GM18909 (cell line): ENCODE measurements at regions not wholly inside any gene's neighbourhood (a gene's known extent, or its start where the extent isn't known, plus 50 kb on each side); places are given as distances from the start of the nearest gene placed in this dataset.
"Not testable (repeated sequence)": the region's sequence is repeated elsewhere in the genome, so short reads cannot be mapped to it uniquely, and the experiment has no call there.

Experiments used
- ATAC-seq: cut with Tn5 transposase; IDR thresholded peaks from one replicate; pipeline ENCODE4 v1.9.1; 2021; ENCODE audit warnings: mild to moderate bottlenecking; ENCODE audit not compliant: unreplicated experiment, poor library complexity

DNA sequence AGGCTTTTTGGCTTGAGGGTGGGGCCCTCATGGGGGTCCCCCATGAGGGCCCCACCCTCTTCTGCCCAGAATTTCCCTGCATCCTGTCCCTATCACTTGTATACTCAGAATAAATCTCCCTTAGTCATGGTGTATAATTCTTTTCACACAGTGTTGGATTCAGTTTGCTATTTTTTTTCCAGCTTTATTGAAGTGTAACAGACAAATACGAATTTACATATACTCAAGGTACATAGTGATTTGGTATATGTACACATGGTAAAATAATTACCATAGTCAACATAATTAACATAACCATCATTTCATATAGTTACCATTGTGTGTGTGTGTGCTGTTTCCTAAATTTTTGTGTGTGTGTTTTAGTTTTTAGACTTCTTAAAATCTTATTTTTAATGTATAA, 289.4 kb downstream of the CNTNAP3B start:
- not testable (repeated sequence) for ATAC-seq

DNA sequence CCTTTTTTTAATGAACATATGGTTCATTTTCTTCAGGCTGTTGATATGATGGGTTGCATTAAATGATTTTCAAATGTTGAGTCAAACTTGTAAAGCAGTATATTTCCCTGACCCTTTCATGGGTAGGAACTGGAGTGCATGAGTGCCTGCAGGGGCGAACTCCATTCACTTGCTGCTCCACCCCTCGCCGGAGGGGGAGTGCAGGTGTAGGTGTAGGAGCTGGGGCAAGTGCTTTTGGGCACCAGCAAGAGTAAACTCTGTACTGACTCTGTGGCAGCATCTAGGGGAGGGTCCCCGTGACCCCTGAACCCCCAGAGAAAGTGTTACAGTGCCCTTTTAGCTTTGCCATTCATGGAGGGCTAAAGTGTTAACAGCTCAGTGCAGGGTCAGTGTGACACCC, 290.3 kb downstream of the CNTNAP3B start:
- ATAC-seq = not testable (repeated sequence)

DNA sequence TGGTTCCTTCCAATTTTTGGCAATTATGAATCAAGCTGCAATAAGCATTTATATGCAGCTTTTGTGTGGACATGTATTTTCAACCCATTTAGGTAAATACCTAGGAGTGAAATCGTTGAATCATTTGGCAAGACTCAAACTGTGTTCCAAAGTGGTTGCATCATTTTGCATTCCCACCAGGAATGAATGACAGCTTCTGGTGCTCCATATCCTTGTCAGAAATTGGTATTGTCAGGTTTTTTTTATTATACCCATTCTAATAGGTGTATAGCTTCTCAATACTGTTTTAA, 290.7 kb downstream of the CNTNAP3B start:
- ATAC-seq = not testable (repeated sequence)

DNA sequence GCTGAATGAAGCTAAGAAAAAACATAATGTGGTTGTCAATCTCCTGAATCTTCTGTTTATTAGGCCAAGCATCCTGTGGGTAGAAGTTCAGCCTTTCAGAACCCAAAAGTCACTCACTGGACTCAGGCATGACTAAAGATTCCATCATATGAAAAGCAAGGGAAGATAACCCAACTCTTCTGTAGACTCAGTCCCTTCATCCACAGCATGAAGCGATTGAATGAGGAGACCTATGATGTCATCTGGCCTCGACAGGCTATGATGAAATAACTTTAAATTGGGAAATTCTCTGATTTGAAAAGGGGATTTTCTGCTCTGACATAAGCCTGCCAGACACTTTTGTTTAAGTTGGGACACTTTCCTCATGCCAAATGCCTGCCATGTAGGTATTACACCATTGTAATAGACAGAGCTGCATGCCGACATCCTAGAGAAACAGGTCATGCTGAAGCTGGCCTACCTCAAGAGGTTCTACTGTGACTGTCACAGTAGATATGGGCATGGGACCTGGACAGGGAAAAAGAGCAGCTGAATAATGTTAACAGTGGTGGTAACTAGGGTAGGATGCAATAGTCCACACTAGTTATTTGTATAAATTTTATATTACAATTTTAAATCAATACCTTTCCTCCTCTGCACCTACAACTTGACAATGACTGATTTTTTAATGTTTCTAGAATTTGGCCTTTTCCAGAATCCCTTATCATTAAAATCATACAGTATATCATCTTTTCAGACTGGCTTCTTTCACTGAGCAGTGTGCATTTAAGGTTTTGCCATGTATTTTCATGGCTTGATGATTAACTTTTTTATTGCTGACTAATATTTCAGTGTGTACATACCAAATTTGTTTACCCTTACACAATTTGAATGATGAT, 291.3 kb downstream of the CNTNAP3B start:
- ATAC-seq = not testable (repeated sequence)

GRCh38 chr9:41833108-41833507, 296.1 kb downstream of the CNTNAP3B start:
- ATAC-seq = not testable (repeated sequence)

GRCh38 chr9:41824723-41825122, 304.5 kb downstream of the CNTNAP3B start:
- ATAC-seq = not testable (repeated sequence)

- ATAC-seq = not testable (repeated sequence)
These were observed 326.5 kb downstream of the CNTNAP3B start for GRCh38 chr9:41802706-41803105.

GRCh38 chr9:41798684-41799083, 330.5 kb downstream of the CNTNAP3B start:
- not testable (repeated sequence) for ATAC-seq

DNA sequence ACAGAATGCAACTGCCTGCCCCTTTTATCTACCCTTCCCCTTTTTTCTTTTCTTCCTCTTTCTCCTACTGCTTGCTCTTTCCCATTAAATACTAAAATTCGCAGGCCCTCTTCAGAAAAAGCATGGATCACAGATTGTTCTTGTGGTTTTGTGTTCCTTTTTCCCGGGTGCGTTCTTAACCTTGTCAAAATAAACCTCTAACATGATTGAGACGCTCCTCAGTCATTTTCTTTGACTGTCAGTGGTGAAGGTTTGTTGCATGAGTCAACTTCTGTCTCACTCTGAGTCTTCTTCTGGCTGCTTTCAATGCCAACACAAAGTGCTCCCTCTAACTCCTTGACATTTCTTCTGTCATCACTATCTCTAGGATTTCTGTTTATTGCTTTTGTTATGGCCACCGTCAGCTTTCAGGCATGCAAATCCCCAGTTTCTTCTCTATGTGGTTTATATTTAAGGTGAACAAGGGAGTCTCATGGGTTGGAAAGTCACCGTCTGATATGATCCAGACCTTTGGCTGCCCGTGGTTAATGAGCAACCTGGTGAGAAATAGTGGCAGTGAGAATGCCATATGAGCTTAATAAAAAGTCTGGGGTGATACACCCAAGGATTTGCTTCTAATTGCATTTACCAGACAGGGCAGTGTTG, 338.4 kb downstream of the CNTNAP3B start:
- not testable (repeated sequence) for ATAC-seq

DNA sequence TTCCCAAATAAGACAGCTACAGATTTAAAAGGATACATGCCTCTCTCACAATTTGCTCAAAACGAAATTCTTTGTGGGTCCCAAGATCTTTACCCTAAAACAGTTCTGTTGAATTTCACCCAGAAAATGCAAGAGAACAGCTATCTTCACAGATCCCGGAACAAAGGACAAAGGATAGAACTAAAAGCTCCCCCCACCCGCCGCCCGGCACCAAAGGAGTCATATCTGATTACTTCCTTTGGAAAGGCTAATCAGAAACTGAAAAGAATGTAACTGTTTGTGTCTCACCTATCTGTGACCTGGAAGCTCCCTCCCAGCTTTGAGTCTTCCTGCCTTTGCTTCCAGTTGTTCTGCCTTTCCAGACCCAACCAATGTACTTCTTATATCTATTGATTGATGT, 339.2 kb downstream of the CNTNAP3B start:
- ATAC-seq = not testable (repeated sequence)

DNA sequence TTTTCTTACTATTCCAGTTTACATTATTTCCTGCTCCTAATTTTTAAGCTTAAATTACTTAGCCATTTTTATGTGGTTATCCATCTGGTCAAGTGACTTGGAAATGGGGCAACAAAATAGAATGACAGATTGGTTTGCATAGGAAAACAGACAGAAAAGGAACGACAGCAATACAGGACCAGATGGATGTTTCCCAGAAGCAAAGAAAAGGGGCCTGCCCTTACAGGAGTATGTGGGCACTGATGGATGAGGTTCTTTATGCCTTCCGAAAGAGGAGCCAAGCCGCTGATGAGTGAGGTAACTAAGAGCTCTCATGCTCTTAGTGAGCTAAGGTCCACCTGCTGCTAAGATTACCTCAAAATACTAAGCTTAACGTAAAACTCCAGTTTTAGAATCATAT, 339.8 kb downstream of the CNTNAP3B start:
- not testable (repeated sequence) for ATAC-seq

DNA sequence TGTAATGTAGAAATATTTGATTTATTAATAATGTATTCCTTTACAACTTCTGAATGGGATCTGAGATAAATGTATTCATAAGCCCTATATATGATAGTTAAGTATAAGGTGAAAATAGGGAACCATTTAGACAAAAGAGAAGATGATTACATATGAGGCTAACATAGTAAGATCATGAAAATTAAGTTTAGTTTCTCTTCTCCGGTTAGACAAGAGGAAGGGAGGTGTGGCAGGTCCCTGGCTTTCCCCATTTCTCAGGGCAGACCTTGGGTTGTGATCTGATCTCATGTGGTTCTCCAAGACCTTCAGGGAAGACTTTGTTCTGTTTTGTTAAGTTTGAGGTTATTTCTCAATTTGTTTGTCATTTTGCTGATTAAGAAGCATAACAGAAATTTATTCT, 341.3 kb downstream of the CNTNAP3B start:
- ATAC-seq = not testable (repeated sequence)

DNA sequence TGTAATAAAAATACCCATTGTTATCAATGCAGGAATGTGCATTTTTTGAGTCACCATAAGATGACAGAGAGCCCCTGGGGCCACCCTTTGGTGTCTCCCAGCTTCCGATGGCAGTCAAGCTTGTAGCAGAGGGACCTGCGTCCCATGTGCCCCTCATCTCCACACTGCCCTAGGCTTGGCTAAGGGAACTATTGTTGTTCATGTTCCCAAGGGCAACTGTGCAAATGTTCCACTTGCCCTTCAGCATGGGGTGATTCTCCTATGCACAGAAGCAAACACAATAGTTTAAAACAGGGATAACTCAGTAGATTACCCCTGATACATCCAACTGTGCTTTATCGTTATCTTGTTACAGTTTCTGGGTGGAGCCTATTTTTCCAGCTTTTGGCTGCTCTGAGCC, 342.0 kb downstream of the CNTNAP3B start:
- not testable (repeated sequence) for ATAC-seq

DNA sequence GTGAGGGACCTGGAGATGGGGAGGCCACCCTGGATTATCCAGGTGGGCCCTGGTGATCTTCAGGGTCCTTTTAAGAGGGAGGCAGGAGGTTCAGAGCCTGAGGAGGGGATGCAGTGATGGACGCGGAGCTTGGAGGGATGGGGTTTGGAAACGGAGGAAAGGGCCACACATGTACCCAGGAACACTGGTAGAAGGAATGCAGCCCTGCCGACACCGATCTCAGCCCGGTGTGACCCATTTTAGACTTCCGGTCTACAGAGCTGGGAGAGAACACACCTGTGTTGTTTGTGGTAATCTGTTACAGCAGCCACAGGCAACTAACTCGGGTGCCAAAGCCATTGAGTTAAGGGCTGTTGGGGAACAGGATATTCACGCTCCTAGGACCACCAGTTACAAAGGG, 345.2 kb downstream of the CNTNAP3B start:
- ATAC-seq = not testable (repeated sequence)

DNA sequence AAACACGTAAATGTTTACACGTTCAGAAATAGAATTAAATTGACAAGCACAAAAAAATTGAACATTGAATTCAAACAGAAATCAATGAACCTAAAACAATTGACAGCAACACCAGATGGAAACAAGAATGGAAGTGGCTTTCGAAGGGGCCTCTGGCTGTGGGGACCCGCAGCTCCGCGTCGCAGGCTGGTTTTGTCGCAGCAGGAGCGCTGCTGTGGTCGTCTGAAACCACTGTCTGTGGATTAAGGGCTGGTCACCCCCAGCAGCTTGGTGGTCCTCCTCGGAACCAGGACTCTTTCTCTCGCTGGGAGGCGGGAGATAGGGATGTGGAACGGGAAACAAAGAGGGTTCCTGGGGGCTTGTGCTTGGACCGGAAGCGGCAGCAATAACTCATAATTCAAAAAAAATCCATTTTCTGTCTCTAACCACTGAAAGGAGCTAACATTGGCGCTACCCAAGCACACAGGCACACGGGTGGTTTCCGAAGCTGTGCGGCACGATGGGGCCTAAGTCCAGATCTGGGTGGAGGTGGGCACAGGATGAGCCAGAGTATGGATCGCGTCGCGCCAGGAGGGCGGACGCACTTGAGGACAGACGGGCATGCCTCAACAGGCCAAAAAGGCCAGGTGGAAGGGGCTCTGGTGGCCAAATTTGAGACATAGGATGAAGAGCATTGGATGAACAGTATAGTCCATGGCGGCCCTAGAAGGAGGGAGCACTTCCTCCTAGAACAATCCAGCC, 346.0 kb downstream of the CNTNAP3B start:
- ATAC-seq = not testable (repeated sequence)

GRCh38 chr9:41781899-41782298, 347.3 kb downstream of the CNTNAP3B start:
- ATAC-seq = not testable (repeated sequence)

GRCh38 chr9:41779897-41780406, 349.3 kb downstream of the CNTNAP3B start:
- not testable (repeated sequence) for ATAC-seq

GRCh38 chr9:41779192-41779591, 350.0 kb downstream of the CNTNAP3B start:
- ATAC-seq = not testable (repeated sequence)

DNA sequence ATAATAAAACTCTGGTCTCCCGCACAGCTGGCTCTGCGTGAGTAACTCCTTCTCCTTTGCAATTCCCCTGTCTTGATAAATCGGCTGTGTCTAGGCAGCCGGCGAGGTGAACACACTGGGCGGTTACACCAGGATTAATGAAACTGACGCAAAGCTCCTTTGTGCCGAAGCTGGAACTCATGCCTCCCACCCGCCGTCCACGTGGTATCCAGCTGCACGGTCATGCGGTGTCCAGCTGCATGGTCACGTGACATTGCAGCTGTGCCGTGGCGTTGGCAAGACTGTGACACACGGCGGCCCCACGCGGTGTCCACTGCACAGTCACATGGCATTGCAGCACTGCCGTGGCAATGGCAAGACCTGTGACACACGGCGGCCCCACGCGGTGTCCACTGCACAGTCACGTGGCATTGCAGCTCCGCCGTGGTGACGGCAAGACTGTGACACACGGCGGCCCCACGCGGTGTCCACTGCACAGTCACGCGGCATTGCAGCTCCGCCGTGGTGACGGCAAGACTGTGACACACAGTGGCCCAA, 350.6 kb downstream of the CNTNAP3B start:
- ATAC-seq = not testable (repeated sequence)

- not testable (repeated sequence) for ATAC-seq
These were observed 351.7 kb downstream of the CNTNAP3B start for GRCh38 chr9:41777536-41777935.
